SK-MEL-5 (cell line): ENCODE measurements at regions not wholly inside any gene's neighbourhood (a gene's known extent, or its start where the extent isn't known, plus 50 kb on each side); places are given as distances from the start of the nearest gene placed in this dataset.

Experiments
- DNase-seq: peaks from one replicate; pipeline ENCODE4 v3.0.0-alpha.2; 2016; ENCODE audit warnings: low read depth, low spot score
- in situ Hi-C: cut with HindIII; loops from 2 replicates; pipeline ENCODE4 v1.10.0; 2016; ENCODE audit warnings: low sequenced_read_pairs, high pct_unique_total_duplicates, low pct_unique_long_range_greater_than_20kb

- DNase-seq: no peak
- in situ Hi-C loops: no loop called here
Observed at GRCh38 chr16:11401161-11402050, 56.1 kb downstream of the RMI2 start.

GRCh38 chr16:11402051-11402744, 56.9 kb downstream of the RMI2 start:
- no peak for DNase-seq
- in situ Hi-C loops: no loop called here

- in situ Hi-C loops: no loop called here
- DNase-seq: no peak
Observed at GRCh38 chr16:11402745-11403533, 57.7 kb downstream of the RMI2 start.

- no peak for DNase-seq
- in situ Hi-C loops: no loop called here
Observed at GRCh38 chr16:11403534-11403795, 58.2 kb downstream of the RMI2 start.

GRCh38 chr16:11403920-11404319, 58.7 kb downstream of the RMI2 start:
- DNase-seq: no peak
- in situ Hi-C loops: no loop called here

- in situ Hi-C loops: no loop called here
- DNase-seq: no peak
Observed at GRCh38 chr16:11404603-11405002, 59.3 kb downstream of the RMI2 start.

- peak; percentile 77 for DNase-seq
- in situ Hi-C loops: no loop called here
Observed at GRCh38 chr16:11405331-11406176, 60.3 kb downstream of the RMI2 start.

DNA sequence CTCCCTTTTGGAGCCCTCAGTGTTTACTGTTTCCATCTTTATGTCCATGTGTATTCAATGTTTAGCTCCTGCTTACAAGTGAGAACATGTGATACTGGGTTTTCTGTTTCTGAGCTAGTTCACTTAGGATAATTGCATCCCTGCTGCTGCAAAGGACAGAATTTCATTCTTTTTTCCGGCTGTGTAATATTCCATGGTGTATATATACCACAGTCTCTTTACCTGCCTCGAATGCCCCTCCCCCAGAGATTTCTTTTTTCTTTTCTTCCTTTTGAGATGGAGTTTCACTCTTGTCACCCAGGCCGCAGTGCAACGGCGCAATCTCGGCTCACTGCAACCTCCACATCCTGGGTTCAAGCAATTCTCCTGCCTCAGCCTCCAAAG, 60.9 kb downstream of the RMI2 start:
- no peak for DNase-seq
- in situ Hi-C loops: no loop called here

DNA sequence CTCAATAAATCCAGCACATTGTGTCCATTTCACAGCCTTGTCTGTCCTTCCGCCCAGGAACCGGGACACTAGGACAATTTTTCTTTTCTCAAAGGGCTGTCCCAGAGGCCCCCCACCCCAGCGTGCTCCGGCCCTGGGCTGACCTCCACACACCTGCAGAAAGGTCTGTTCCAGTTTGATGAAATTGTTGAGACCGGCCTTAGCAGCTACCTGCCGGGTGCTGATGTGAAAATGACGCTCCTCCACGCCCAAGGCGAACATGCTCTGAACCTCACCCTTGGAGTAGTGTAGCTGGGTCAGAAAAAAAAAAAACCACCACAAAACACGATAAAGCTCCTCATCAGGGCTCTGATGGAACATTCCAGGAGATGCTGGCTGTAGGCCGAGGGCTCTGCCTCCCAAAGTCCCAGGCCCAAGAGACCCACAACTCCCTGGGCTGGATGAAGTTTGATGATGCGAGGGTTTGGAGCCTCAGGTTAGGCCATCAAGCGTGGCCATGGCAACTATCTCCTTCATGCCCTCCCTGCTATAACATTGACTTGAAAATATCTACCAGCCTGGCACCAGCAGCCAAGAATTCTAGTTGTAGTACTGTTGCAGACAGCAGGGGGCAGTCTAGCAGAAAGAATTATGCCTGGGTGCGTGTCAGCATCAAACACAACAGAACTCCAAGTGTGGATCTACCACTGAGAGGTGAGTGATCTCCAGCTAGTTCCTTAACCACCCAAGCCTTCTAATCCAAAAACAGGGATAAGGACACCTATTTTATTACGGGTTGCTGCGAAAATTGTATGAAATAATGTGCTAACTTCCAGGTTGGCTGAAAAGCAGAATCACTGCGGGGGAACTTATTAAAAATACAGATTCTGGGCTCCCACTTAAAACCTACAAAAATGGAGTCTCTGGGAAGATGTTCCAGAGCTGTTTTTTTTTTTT, 62.1 kb downstream of the RMI2 start:
- peak; percentile 87 for DNase-seq
- in situ Hi-C loops: no loop called here

DNA sequence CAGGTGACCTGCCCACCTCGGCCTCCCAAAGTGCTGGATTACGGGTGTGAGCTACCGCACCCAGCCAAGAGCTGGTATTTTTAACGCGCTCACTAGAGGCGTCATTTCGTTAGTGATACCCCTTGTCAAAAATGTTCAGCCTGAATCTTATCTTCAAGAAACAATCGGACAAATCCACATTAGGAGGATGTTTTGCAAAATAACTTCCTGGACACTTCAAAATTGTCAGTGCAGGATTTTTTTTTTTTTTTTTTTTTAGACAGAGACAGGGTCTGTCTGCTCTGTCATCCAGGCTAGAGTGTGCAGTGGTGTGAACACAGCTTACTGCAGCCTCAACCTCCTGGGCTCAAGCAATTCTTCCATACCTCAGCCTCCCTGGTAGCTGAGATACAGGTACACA, 63.0 kb downstream of the RMI2 start:
- DNase-seq: no peak
- in situ Hi-C loops: no loop called here

DNA sequence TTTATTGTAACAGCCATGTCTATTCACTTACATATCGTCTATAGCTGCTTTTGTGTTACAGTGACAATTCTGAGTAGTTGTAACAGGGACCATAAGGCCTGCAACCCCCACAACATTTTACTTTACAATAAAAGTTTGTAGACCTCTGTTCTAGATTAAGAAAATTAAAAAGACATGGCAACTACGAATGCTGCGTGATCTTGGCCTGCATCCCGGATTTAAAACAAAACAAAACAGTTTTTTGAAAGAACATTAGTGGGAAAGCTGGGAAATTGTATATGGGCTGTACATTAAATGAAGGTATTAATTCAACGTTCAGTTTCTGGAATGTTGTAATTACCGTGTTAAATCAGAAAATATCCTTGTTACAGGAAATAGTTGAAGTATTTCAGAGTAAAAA, 64.1 kb downstream of the RMI2 start:
- DNase-seq: no peak
- in situ Hi-C loops: no loop called here

GRCh38 chr16:11410376-11411058, 65.3 kb downstream of the RMI2 start:
- in situ Hi-C loops: no loop called here
- no peak for DNase-seq

DNA sequence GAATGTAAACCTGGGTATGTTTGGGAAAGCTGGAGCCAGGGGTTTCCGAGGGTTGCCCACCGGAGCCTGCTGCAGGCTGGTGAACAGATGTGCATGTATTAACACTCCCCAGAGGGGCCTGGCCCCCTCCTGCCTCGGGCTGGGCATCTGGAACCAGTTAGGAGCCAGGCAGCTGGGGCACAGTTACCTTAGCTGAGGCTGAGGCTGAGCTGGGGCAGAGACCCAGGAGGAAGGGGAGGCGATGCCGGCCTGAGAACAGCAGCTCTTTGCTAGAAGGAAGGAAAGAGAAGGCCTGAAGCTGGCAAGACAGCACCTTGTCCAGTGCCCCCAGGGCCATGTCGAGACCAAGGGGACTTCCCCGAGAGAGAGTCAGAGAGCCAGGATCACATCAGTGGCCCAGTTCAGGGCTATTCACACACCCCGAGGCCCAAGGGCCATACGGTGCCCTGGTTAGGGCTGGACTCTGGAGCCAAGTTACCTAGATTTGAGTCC, 65.8 kb downstream of the RMI2 start:
- in situ Hi-C loops: no loop called here

DNA sequence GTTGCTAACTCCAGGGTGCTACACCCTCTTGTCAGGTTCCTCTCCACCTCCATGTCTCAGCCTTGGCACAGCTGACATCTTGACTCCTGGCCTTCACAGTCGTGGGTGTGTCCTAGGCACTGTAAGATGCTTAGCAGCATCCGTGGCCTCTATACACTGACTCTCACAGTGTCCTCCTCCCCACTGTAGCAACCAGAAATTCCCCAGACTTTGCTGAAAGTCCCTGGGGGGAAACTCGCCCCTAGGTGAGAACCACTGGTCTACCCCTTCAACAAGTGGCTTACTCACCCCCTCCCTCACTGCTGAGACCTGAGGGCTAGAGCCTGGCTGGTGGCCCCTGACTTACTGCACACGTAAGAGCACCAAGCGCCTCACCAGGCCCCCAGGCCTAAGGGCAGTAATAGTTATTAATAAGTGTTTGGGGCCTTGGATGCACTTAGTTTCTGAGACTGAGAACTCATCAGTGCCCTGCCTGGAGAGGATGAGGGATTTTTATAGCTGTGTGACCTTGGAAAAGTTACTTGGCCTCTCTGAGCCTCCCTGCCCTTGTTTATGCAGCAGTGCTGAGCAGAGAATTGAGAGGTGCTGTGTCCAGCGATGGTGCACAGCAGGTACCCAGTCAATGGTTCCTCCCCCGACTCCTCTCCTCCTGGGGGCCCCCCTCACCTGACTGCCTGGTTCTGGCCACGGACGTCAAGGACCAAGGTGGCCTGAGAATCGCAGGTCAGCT, 67.1 kb downstream of the RMI2 start:
- in situ Hi-C loops: no loop called here
- no peak for DNase-seq

More for the DNA sequence above, 65.8 kb downstream of the RMI2 start:
- DNase-seq: no peak
